ENCODE measurements at regions not wholly inside any gene's neighbourhood (a gene's known extent, or its start where the extent isn't known, plus 50 kb on each side); places are given as distances from the start of the nearest gene placed in this dataset.

- TF ChIP-seq CTCF (tag by site-specific recombination; IDR thresholded peaks at IDR 0.05) (no peak), ZNF449 (tag by site-specific recombination; IDR thresholded peaks at IDR 0.05) (no peak), ZNF423 (tag by site-specific recombination; IDR thresholded peaks at IDR 0.05) (no peak), ZBTB49 (tag by site-specific recombination; IDR thresholded peaks at IDR 0.05; ENCODE audit: low read depth) (no peak), ZNF26 (tag by site-specific recombination; IDR thresholded peaks at IDR 0.05) (no peak), ZNF223 (tag by site-specific recombination; IDR thresholded peaks at IDR 0.05) (no peak), ZNF529 (tag by site-specific recombination; IDR thresholded peaks at IDR 0.05; ENCODE audit: insufficient replicate concordance) (no peak), ZNF488 (tag by site-specific recombination; IDR thresholded peaks at IDR 0.05) (no peak), ATF2 (tag by site-specific recombination; IDR thresholded peaks at IDR 0.05; ENCODE audit: low read depth) (no peak), ZNF121 (tag by site-specific recombination; IDR thresholded peaks at IDR 0.05) (no peak), ZNF114 (tag by site-specific recombination; IDR thresholded peaks at IDR 0.05) (no peak), HOXA7 (CRISPR knock-in tag; IDR thresholded peaks at IDR 0.05; ENCODE audit: borderline replicate concordance) (no peak), SP3 (tag by site-specific recombination; IDR thresholded peaks at IDR 0.05) (no peak), ZNF664 (tag by site-specific recombination; IDR thresholded peaks at IDR 0.05) (no peak)
Measured at GRCh38 chr22:49701380-49702067, 126.1 kb downstream of the BRD1 start.
